ENCODE measurements at regions not wholly inside any gene's neighbourhood (a gene's known extent, or its start where the extent isn't known, plus 50 kb on each side); places are given as distances from the start of the nearest gene placed in this dataset.

DNA sequence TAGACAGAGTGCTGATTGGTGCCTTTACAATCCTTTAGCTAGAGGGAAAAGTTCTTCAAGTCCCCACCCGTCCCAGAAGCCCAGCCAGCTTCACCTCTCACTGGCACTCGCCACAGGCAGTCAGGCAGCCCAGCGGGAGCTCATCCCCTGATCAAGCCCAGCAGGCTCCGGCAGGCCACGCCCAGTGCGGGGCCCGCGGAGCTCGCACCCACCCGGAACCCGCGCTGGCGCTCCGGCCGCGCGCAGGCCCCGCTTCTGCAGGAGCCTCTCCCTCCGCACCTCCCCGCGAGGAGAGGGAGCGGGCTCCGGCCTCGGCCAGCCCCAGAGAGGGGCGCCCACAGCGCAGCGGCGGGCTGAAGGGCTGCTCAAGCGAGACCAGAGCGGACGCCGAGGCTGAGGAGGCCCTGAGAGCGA is 202.4 kb upstream of the PDGFD start:
- TF ChIP-seq JUN (IDR thresholded peaks at IDR 0.05; ENCODE audit: low read depth, low read length) = no peak
- TF ChIP-seq, protein P1, sequence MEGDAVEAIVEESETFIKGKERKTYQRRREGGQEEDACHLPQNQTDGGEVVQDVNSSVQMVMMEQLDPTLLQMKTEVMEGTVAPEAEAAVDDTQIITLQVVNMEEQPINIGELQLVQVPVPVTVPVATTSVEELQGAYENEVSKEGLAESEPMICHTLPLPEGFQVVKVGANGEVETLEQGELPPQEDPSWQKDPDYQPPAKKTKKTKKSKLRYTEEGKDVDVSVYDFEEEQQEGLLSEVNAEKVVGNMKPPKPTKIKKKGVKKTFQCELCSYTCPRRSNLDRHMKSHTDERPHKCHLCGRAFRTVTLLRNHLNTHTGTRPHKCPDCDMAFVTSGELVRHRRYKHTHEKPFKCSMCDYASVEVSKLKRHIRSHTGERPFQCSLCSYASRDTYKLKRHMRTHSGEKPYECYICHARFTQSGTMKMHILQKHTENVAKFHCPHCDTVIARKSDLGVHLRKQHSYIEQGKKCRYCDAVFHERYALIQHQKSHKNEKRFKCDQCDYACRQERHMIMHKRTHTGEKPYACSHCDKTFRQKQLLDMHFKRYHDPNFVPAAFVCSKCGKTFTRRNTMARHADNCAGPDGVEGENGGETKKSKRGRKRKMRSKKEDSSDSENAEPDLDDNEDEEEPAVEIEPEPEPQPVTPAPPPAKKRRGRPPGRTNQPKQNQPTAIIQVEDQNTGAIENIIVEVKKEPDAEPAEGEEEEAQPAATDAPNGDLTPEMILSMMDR (IDR thresholded peaks at IDR 0.05; ENCODE audit: control extremely low read depth in 1 of 3, insufficient read depth in 1 of 3, low read depth in 1 of 3, low read length in 3 of 3) = no peak

Data from H1 (cell line).